SK-N-SH treated with all-trans-retinoic acid at 6 μM for 48 hours (cell line): ENCODE measurements at regions not wholly inside any gene's neighbourhood (a gene's known extent, or its start where the extent isn't known, plus 50 kb on each side); places are given as distances from the start of the nearest gene placed in this dataset.

Experiments
- BACH2 ChIP-seq: fragments of 250-450 bp; sonication (Bioruptor Pico); IDR thresholded peaks from 2 replicates; pipeline ENCODE4 v1.9.0; 2021; ENCODE audit warnings: mild to moderate bottlenecking, borderline replicate concordance
- GLIS3 ChIP-seq: fragments of 250-450 bp; sonication (Bioruptor Pico); IDR thresholded peaks from 2 replicates; pipeline ENCODE4 v1.5.0; 2020; ENCODE audit warnings: mild to moderate bottlenecking, moderate library complexity
- ISL1 ChIP-seq: fragments of 250-450 bp; sonication (Bioruptor Pico); IDR thresholded peaks from 2 replicates; pipeline ENCODE4 v2.1.2; 2022; ENCODE audit warnings: mild to moderate bottlenecking, moderate library complexity
- OSR1 ChIP-seq: fragments of 250-450 bp; sonication (Bioruptor Pico); IDR thresholded peaks from 2 replicates; pipeline ENCODE4 v1.8.0; 2022; ENCODE audit warnings: moderate library complexity, mild to moderate bottlenecking, inconsistent platforms
- PPARA ChIP-seq: fragments of 250-450 bp; sonication (Bioruptor Pico); IDR thresholded peaks from 2 replicates; pipeline ENCODE4 v1.5.0; 2020; ENCODE audit warnings: mild to moderate bottlenecking, borderline replicate concordance
- RARB ChIP-seq: fragments of 250-450 bp; sonication (Bioruptor Pico); IDR thresholded peaks from 2 replicates; pipeline ENCODE4 v1.8.0; 2021; ENCODE audit warnings: mild to moderate bottlenecking, moderate library complexity
- ZFP30 ChIP-seq: fragments of 450-650 bp; formaldehyde crosslinking; IDR thresholded peaks from 2 replicates; pipeline ENCODE4 v1.5.0; 2022; ENCODE audit warnings: mild to moderate bottlenecking, moderate library complexity
- ZNF8 ChIP-seq: fragments of 450-650 bp; formaldehyde crosslinking; IDR thresholded peaks from 2 replicates; pipeline ENCODE4 v1.5.0; 2020; ENCODE audit warnings: mild to moderate bottlenecking, moderate library complexity
- TF ChIP-seq, protein P1 (sequence below): fragments of 250-450 bp; sonication (Bioruptor Pico); IDR thresholded peaks from 2 replicates; pipeline ENCODE4 v1.8.0; 2020; ENCODE audit warnings: mild to moderate bottlenecking, moderate library complexity, borderline replicate concordance
- TF ChIP-seq, protein P2 (sequence below): fragments of 250-450 bp; sonication (Bioruptor Pico); IDR thresholded peaks from 2 replicates; pipeline ENCODE4 v1.5.1; 2020; ENCODE audit warnings: low read depth, mild to moderate bottlenecking, moderate library complexity

DNA sequence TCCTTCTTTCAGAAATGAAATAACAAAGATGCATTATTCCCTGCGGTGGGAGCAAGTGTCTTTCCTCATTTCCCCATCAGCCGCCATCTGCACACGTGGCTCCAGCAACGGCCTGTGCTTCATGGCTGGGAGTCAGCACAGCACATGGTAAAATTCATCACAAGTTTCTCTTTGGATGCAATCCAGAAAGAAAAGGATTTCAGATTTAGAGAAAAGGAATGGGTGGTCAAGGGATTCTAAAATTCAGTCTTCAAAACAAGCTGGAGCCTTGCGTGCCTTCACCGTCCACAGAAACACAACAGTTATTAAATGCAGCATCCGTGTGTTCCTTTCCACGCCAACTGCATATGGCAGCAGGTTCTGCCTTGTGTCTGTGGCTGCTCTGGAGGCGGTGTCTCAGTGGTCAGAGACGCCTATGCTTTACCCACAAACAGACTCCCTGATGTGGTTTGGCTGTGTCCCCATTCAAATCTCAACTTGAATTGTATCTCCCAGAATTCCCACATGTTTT, 107.6 kb downstream of the THBS2 start:
- TF ChIP-seq PPARA (CRISPR knock-in tag) = no peak
- no peak for TF ChIP-seq BACH2
- TF ChIP-seq OSR1 (CRISPR knock-in tag) = no peak
- TF ChIP-seq, protein P1, sequence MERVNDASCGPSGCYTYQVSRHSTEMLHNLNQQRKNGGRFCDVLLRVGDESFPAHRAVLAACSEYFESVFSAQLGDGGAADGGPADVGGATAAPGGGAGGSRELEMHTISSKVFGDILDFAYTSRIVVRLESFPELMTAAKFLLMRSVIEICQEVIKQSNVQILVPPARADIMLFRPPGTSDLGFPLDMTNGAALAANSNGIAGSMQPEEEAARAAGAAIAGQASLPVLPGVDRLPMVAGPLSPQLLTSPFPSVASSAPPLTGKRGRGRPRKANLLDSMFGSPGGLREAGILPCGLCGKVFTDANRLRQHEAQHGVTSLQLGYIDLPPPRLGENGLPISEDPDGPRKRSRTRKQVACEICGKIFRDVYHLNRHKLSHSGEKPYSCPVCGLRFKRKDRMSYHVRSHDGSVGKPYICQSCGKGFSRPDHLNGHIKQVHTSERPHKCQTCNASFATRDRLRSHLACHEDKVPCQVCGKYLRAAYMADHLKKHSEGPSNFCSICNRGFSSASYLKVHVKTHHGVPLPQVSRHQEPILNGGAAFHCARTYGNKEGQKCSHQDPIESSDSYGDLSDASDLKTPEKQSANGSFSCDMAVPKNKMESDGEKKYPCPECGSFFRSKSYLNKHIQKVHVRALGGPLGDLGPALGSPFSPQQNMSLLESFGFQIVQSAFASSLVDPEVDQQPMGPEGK (CRISPR knock-in tag) = no peak
- no peak for TF ChIP-seq ZFP30 (CRISPR knock-in tag)
- TF ChIP-seq GLIS3 (CRISPR knock-in tag) = no peak
- no peak for TF ChIP-seq ZNF8 (CRISPR knock-in tag)
- TF ChIP-seq, protein P2, sequence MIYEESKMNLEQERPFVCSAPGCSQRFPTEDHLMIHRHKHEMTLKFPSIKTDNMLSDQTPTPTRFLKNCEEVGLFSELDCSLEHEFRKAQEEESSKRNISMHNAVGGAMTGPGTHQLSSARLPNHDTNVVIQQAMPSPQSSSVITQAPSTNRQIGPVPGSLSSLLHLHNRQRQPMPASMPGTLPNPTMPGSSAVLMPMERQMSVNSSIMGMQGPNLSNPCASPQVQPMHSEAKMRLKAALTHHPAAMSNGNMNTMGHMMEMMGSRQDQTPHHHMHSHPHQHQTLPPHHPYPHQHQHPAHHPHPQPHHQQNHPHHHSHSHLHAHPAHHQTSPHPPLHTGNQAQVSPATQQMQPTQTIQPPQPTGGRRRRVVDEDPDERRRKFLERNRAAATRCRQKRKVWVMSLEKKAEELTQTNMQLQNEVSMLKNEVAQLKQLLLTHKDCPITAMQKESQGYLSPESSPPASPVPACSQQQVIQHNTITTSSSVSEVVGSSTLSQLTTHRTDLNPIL (CRISPR knock-in tag) = no peak
- TF ChIP-seq RARB (CRISPR knock-in tag) = no peak
- no peak for TF ChIP-seq ISL1 (CRISPR knock-in tag)
